ENCODE measurements at regions not wholly inside any gene's neighbourhood (a gene's known extent, or its start where the extent isn't known, plus 50 kb on each side); places are given as distances from the start of the nearest gene placed in this dataset.

DNA sequence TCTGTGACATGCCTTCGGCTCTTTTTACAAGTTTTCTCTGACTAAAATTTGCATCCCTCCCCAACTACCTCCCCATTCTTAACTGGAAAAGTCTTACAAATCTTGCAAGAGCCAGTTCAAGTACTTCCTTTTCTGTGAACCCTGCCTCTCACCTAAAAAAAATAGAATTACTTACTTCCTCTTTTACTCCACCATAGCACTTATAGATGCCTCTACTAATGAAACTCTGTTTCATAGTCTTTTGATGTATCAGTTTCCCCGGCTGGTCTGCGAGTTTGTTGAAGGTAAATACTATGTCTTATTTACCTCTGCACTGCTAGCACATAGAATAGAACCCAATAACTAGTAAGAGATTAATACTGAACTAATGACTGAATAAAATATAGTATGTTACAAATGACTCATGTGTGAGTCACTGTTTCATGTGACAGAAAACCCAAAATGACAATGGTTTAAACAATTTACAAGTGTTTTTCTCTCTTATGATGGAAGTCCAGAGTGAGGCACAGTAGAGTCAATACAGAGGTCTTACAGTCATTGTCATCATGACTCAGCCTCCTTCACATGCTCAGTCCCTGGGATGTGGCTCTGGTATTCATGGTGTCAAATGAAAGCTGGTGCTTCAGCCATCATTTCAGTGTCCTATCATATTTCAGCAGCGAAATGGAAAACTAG is 393.5 kb downstream of the RSL24D1 start:
- TF ChIP-seq POLR2A (IDR thresholded peaks at IDR 0.05; ENCODE audit: low read depth, low read length) (no peak), TAF1 (IDR thresholded peaks at IDR 0.05; ENCODE audit: low read depth, low read length) (no peak)
